HEK293 (cell line): ENCODE measurements at regions not wholly inside any gene's neighbourhood (a gene's known extent, or its start where the extent isn't known, plus 50 kb on each side); places are given as distances from the start of the nearest gene placed in this dataset.

Experiments
- CTCF ChIA-PET: fragments of 350-600 bp; formaldehyde crosslinking; extraction: SDS; loops from one replicate; lab custom pipeline; 2021; ENCODE audit warnings: antibody characterized with exemption; lab: Yijun Ruan, JAX
- POLR2A ChIA-PET: fragments of 300-600 bp; formaldehyde crosslinking; extraction: SDS; loops from one replicate; lab custom pipeline; 2020; ENCODE audit warnings: antibody characterized with exemption, inconsistent platforms; lab: Yijun Ruan, JAX
- H3K27ac ChIP-seq: fragments of 200-500 bp; sonication (Bioruptor generic); 2 replicates; pipeline ENCODE4 v1.5.1; 2014; ENCODE audit warnings: low read depth, low read length, control low read depth, inconsistent platforms; ENCODE audit errors: extremely low read depth
- H3K36me3 ChIP-seq, 2 experiments: fragments of 200-500 bp in 1 of 2; sonication (Bioruptor generic) in 1 of 2; 1 replicate in 1 of 2; 2 replicates in 1 of 2; pipeline ENCODE4 v1.5.1; 2014 to 2017; ENCODE audit warnings: inconsistent platforms in 2 of 2, low read length in 2 of 2; ENCODE audit not compliant: control insufficient read depth in 2 of 2, insufficient read depth in 1 of 2
- H3K4me1 ChIP-seq: fragments of 200-500 bp; sonication (Bioruptor generic); 2 replicates; pipeline ENCODE4 v1.5.1; 2014; ENCODE audit warnings: mild to moderate bottlenecking, low read length, inconsistent platforms; ENCODE audit not compliant: control insufficient read depth, insufficient read depth
- H3K4me3 ChIP-seq: 2 replicates; pipeline ENCODE4 v1.5.1; 2011; ENCODE audit warnings: low read depth, mild to moderate bottlenecking, control low read depth, low read length, moderate library complexity
- H3K9me3 ChIP-seq: fragments of 200-500 bp; sonication (Bioruptor generic); 2 replicates; pipeline ENCODE4 v1.5.1; 2014; ENCODE audit warnings: low read depth, low read length, inconsistent platforms; ENCODE audit not compliant: control insufficient read depth, insufficient read depth
- BCL11B ChIP-seq: fragments of 450-650 bp; formaldehyde crosslinking; IDR thresholded peaks from 2 replicates; pipeline ENCODE4 v1.5.1; 2016; ENCODE audit warnings: low read depth, missing biosample characterization, missing genetic modification characterization
- EGR2 ChIP-seq: fragments of 450-650 bp; formaldehyde crosslinking; IDR thresholded peaks from 2 replicates; pipeline ENCODE4 v1.5.1; 2016; ENCODE audit warnings: low read depth, missing biosample characterization, missing genetic modification characterization
- GLI4 ChIP-seq: fragments of 450-650 bp; formaldehyde crosslinking; IDR thresholded peaks from 2 replicates; pipeline ENCODE4 v1.5.1; 2016; ENCODE audit warnings: missing biosample characterization, missing genetic modification characterization
- GLIS2 ChIP-seq: fragments of 450-650 bp; formaldehyde crosslinking; IDR thresholded peaks from 2 replicates; pipeline ENCODE4 v1.5.1; 2016; ENCODE audit warnings: missing biosample characterization, missing genetic modification characterization
- HOXA7 ChIP-seq: sonication (generic); formaldehyde crosslinking; IDR thresholded peaks from 2 replicates; pipeline ENCODE4 v1.8.1; 2022; ENCODE audit warnings: missing genetic modification reagents, borderline replicate concordance
- KLF16 ChIP-seq: fragments of 450-650 bp; formaldehyde crosslinking; IDR thresholded peaks from 2 replicates; pipeline ENCODE4 v1.5.1; 2017; ENCODE audit warnings: missing biosample characterization, missing genetic modification characterization
- KLF7 ChIP-seq: fragments of 450-650 bp; formaldehyde crosslinking; IDR thresholded peaks from 2 replicates; pipeline ENCODE4 v1.5.1; 2016; ENCODE audit warnings: missing biosample characterization, missing genetic modification characterization, borderline replicate concordance
- RBAK ChIP-seq: fragments of 450-650 bp; formaldehyde crosslinking; IDR thresholded peaks from 2 replicates; pipeline ENCODE4 v1.5.1; 2016; ENCODE audit warnings: missing biosample characterization, missing genetic modification characterization
- ZBTB8A ChIP-seq: fragments of 450-650 bp; formaldehyde crosslinking; IDR thresholded peaks from 2 replicates; pipeline ENCODE4 v1.5.1; 2016; ENCODE audit warnings: missing biosample characterization, missing genetic modification characterization
- ZNF133 ChIP-seq: fragments of 450-650 bp; formaldehyde crosslinking; IDR thresholded peaks from 2 replicates; pipeline ENCODE4 v1.5.1; 2016; ENCODE audit warnings: missing biosample characterization, missing genetic modification characterization
- ZNF214 ChIP-seq: fragments of 450-650 bp; formaldehyde crosslinking; IDR thresholded peaks from 2 replicates; pipeline ENCODE4 v1.5.1; 2017; ENCODE audit warnings: missing biosample characterization, mild to moderate bottlenecking, missing genetic modification characterization, borderline replicate concordance
- ZNF221 ChIP-seq: fragments of 450-650 bp; formaldehyde crosslinking; IDR thresholded peaks from 2 replicates; pipeline ENCODE4 v1.5.1; 2017; ENCODE audit warnings: missing biosample characterization, missing genetic modification characterization, borderline replicate concordance
- ZNF24 ChIP-seq: fragments of 450-650 bp; formaldehyde crosslinking; IDR thresholded peaks from 2 replicates; pipeline ENCODE4 v1.5.1; 2016; ENCODE audit warnings: missing biosample characterization, missing genetic modification characterization
- ZNF366 ChIP-seq: fragments of 450-650 bp; formaldehyde crosslinking; conservative IDR thresholded peaks from 2 replicates; pipeline ENCODE4 v1.5.1; 2016; ENCODE audit warnings: missing biosample characterization, missing genetic modification characterization
- ZNF530 ChIP-seq: fragments of 450-650 bp; formaldehyde crosslinking; IDR thresholded peaks from 2 replicates; pipeline ENCODE4 v1.5.1; 2016; ENCODE audit warnings: low read depth, missing biosample characterization, missing genetic modification characterization
- ZNF585B ChIP-seq: fragments of 450-650 bp; formaldehyde crosslinking; IDR thresholded peaks from 2 replicates; pipeline ENCODE4 v1.5.1; 2016; ENCODE audit warnings: missing biosample characterization, missing genetic modification characterization
- ZNF596 ChIP-seq: fragments of 450-650 bp; IDR thresholded peaks from 2 replicates; pipeline ENCODE4 v1.5.0; 2018; ENCODE audit warnings: missing biosample characterization, mild to moderate bottlenecking, missing genetic modification characterization, moderate library complexity
- ZNF654 ChIP-seq: fragments of 450-650 bp; formaldehyde crosslinking; IDR thresholded peaks from 2 replicates; pipeline ENCODE4 v1.5.1; 2016; ENCODE audit warnings: low read depth, missing biosample characterization, missing genetic modification characterization
- ZNF768 ChIP-seq: fragments of 450-650 bp; formaldehyde crosslinking; IDR thresholded peaks from 2 replicates; pipeline ENCODE4 v1.5.1; 2018; ENCODE audit warnings: missing biosample characterization, mild to moderate bottlenecking, missing genetic modification characterization
- ZNF777 ChIP-seq: fragments of 450-650 bp; formaldehyde crosslinking; IDR thresholded peaks from 2 replicates; pipeline ENCODE4 v1.5.1; 2017; ENCODE audit warnings: missing biosample characterization, missing genetic modification characterization, borderline replicate concordance
- ZNF785 ChIP-seq: fragments of 450-650 bp; formaldehyde crosslinking; IDR thresholded peaks from 2 replicates; pipeline ENCODE4 v1.5.1; 2016; ENCODE audit warnings: missing biosample characterization, missing genetic modification characterization
- TF ChIP-seq, protein P1 (sequence below): fragments of 450-650 bp; formaldehyde crosslinking; IDR thresholded peaks from 2 replicates; pipeline ENCODE4 v1.5.1; 2016; ENCODE audit warnings: missing biosample characterization, missing genetic modification characterization
- TF ChIP-seq, protein P2 (sequence below): fragments of 450-650 bp; formaldehyde crosslinking; IDR thresholded peaks from 2 replicates; pipeline ENCODE4 v1.5.1; 2016; ENCODE audit warnings: missing biosample characterization, missing genetic modification characterization
- TF ChIP-seq, protein P3 (sequence below): fragments of 450-650 bp; formaldehyde crosslinking; IDR thresholded peaks from 2 replicates; pipeline ENCODE4 v1.5.1; 2017; ENCODE audit warnings: missing biosample characterization, missing genetic modification characterization
- TF ChIP-seq, protein P4 (sequence below): fragments of 450-650 bp; formaldehyde crosslinking; IDR thresholded peaks from 2 replicates; pipeline ENCODE4 v1.5.1; 2016; ENCODE audit warnings: missing biosample characterization, missing genetic modification characterization
- TF ChIP-seq, protein P5 (sequence below): fragments of 450-650 bp; formaldehyde crosslinking; IDR thresholded peaks from 2 replicates; pipeline ENCODE4 v1.5.1; 2016; ENCODE audit warnings: missing biosample characterization, missing genetic modification characterization

DNA sequence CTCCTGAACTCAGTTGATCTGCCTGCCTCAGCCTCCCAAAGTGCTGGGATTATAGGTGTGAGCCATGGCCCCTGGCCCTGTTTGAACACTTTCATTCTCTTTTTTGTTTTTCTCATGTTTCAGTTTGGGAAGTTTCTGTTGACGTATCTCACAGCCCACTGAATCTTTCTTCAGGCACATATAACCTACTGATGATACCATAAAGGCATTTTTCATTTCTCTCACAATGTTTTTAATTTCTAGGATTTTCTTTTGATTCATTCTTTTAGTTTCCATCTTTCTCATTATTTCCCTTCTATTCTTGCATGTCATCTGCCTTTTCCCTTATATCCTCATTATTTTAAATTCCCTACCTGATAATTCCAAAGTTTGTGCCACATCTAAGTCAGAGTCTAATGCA, 58.5 kb upstream of the EZR start:
- Histone ChIP-seq H3K4me3 (no peak overlapping the region), H3K4me1 (no peaks in the 10 kb centered on the region), H3K27ac (no peak overlapping the region), H3K9me3 (no peaks in the 10 kb centered on the region), H3K36me3 (no peaks in the 10 kb centered on the region)
- CTCF ChIA-PET = interaction anchor here (0.7 kb wide), 1 partner anchor 361 kb away, joined by 4 read pairs; no protein-coding TSS in a partner anchor
- POLR2A ChIA-PET = no interaction called here
- TF ChIP-seq, protein P1, sequence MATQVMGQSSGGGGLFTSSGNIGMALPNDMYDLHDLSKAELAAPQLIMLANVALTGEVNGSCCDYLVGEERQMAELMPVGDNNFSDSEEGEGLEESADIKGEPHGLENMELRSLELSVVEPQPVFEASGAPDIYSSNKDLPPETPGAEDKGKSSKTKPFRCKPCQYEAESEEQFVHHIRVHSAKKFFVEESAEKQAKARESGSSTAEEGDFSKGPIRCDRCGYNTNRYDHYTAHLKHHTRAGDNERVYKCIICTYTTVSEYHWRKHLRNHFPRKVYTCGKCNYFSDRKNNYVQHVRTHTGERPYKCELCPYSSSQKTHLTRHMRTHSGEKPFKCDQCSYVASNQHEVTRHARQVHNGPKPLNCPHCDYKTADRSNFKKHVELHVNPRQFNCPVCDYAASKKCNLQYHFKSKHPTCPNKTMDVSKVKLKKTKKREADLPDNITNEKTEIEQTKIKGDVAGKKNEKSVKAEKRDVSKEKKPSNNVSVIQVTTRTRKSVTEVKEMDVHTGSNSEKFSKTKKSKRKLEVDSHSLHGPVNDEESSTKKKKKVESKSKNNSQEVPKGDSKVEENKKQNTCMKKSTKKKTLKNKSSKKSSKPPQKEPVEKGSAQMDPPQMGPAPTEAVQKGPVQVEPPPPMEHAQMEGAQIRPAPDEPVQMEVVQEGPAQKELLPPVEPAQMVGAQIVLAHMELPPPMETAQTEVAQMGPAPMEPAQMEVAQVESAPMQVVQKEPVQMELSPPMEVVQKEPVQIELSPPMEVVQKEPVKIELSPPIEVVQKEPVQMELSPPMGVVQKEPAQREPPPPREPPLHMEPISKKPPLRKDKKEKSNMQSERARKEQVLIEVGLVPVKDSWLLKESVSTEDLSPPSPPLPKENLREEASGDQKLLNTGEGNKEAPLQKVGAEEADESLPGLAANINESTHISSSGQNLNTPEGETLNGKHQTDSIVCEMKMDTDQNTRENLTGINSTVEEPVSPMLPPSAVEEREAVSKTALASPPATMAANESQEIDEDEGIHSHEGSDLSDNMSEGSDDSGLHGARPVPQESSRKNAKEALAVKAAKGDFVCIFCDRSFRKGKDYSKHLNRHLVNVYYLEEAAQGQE (tag by site-specific recombination) = no peak
- no peak for TF ChIP-seq ZNF585B
- no peak for TF ChIP-seq ZNF214
- TF ChIP-seq, protein P2, sequence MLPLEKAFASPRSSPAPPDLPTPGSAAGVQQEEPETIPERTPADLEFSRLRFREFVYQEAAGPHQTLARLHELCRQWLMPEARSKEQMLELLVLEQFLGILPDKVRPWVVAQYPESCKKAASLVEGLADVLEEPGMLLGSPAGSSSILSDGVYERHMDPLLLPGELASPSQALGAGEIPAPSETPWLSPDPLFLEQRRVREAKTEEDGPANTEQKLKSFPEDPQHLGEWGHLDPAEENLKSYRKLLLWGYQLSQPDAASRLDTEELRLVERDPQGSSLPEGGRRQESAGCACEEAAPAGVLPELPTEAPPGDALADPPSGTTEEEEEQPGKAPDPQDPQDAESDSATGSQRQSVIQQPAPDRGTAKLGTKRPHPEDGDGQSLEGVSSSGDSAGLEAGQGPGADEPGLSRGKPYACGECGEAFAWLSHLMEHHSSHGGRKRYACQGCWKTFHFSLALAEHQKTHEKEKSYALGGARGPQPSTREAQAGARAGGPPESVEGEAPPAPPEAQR (tag by site-specific recombination) = no peak
- TF ChIP-seq, protein P3, sequence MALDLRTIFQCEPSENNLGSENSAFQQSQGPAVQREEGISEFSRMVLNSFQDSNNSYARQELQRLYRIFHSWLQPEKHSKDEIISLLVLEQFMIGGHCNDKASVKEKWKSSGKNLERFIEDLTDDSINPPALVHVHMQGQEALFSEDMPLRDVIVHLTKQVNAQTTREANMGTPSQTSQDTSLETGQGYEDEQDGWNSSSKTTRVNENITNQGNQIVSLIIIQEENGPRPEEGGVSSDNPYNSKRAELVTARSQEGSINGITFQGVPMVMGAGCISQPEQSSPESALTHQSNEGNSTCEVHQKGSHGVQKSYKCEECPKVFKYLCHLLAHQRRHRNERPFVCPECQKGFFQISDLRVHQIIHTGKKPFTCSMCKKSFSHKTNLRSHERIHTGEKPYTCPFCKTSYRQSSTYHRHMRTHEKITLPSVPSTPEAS = no peak
- no peak for TF ChIP-seq GLIS2
- no peak for TF ChIP-seq HOXA7 (CRISPR knock-in tag)
- no peak for TF ChIP-seq ZNF785 (tag by site-specific recombination)
- TF ChIP-seq ZNF768 (tag by site-specific recombination) = no peak
- TF ChIP-seq BCL11B (tag by site-specific recombination) = no peak
- TF ChIP-seq ZNF366 (tag by site-specific recombination) = no peak
- TF ChIP-seq EGR2 = no peak
- no peak for TF ChIP-seq ZNF133 (tag by site-specific recombination)

DNA sequence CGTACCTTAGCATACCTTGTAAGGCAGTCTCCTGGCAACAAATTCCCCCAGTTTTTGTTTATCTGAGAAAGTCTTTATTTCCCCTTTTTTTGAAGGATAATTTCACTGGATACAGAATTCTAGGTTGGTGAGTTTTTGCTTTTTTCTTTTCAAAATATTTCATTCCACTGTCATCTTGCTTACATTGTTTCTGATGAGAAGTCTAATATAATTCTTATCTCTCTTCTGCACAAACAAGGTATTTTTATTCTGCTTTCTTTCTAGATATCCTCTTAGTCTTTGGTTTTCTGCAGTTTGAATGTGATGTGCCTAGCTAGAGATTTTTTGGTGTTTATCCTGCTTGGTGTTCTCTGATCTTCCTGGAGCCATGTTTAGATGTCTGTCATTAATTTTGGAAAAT, 57.7 kb upstream of the EZR start:
- ChIA-PET CTCF (no interaction called here), POLR2A (no interaction called here)
- Histone ChIP-seq H3K4me3 (no peak overlapping the region), H3K9me3 (no peaks in the 10 kb centered on the region), H3K36me3 (no peaks in the 10 kb centered on the region), H3K27ac (no peak overlapping the region), H3K4me1 (no peaks in the 10 kb centered on the region)
- no peak for TF ChIP-seq ZNF530
- TF ChIP-seq RBAK (tag by site-specific recombination) = no peak
- TF ChIP-seq KLF16 = no peak
- no peak for TF ChIP-seq ZBTB8A (tag by site-specific recombination)
- no peak for TF ChIP-seq ZNF654 (tag by site-specific recombination)
- TF ChIP-seq ZNF221 (tag by site-specific recombination) = no peak
- TF ChIP-seq ZNF596 = no peak
- TF ChIP-seq, protein P4, sequence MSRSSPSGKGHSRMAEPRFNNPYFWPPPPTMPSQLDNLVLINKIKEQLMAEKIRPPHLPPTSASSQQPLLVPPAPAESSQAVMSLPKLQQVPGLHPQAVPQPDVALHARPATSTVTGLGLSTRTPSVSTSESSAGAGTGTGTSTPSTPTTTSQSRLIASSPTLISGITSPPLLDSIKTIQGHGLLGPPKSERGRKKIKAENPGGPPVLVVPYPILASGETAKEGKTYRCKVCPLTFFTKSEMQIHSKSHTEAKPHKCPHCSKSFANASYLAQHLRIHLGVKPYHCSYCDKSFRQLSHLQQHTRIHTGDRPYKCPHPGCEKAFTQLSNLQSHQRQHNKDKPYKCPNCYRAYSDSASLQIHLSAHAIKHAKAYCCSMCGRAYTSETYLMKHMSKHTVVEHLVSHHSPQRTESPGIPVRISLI = no peak
- TF ChIP-seq ZNF24 (tag by site-specific recombination) = no peak
- TF ChIP-seq, protein P5, sequence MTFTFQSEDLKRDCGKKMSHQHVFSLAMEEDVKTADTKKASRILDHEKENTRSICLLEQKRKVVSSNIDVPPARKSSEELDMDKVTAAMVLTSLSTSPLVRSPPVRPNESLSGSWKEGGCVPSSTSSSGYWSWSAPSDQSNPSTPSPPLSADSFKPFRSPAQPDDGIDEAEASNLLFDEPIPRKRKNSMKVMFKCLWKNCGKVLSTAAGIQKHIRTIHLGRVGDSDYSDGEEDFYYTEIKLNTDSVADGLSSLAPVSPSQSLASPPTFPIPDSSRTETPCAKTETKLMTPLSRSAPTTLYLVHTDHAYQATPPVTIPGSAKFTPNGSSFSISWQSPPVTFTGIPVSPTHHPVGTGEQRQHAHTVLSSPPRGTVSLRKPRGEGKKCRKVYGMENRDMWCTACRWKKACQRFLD (tag by site-specific recombination) = no peak
- TF ChIP-seq ZNF777 (tag by site-specific recombination) = no peak
- TF ChIP-seq GLI4 (tag by site-specific recombination) = no peak
- TF ChIP-seq KLF7 (tag by site-specific recombination) = no peak
- TF ChIP-seq, protein P3 = no peak
